ENCODE measurements at regions not wholly inside any gene's neighbourhood (a gene's known extent, or its start where the extent isn't known, plus 50 kb on each side); places are given as distances from the start of the nearest gene placed in this dataset.
"Not testable (repeated sequence)": the region's sequence is repeated elsewhere in the genome, so short reads cannot be mapped to it uniquely, and the experiment has no call there.

GRCh38 chr6:12481292-12481691, 191.1 kb downstream of the EDN1 start:
- DNase-seq, result no peak

DNA sequence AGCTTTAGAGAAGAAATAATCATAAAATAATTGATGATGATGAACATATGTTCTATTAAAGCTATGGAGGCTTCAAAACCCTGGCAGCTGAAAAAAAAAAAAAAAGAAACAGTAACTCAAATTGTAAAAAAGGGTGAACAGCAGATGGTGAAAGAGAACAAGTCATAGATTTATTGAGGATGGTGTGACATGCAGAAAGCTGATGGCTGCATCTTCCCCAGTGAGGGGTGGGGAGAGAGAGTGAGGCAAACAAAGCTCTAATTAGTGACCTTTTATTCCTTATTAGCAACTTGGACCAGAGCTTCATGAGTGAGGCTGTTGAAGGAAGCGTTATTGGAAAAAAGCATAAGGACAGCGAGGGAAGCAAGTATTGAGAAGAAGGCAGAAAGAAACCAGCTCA, 191.7 kb downstream of the EDN1 start:
- no peak for DNase-seq

DNA sequence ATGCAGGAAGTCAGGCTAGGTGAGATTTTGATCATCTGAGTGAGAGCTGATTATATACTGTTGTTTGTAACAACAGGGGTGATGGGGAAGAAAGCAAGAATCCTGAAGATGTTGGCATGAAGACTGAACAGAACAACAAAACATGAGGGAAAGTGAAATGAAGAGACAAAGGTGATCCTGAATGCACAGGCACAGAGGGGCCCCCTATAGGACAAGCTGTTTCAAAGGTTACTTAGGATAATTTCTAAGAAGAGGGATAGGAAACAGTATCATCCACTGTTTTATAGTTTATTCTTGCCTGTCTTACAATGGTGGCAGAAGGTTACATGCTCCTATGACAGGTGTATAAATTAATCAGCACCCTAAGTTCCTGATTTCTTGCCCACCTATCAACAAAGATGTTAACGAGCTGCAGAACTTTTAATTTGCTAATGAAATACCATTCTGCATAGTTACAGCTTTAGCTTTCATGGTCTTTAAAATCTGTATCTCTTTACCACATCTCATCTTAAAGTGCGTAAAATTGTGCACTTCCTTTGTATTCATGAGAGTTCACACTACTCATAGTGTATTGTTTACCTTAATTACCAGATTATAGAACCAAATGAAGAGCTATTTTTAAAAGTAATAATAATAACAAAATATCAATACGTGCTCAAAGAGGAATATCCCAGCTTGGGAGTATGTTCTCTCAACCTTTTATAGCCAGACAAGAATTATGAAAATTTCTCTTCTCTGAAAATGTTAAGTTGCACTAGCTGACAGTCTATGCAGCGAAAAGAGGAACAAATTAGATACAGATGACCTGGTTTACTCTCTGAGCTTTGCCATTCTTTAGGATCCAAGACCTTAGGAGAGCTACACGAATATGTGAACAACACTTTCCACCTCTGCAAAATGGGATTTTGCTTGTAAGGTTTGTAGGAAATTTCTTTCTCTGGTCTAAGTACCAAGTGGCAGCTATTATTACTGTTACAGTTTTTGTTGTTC, 192.5 kb downstream of the EDN1 start:
- no peak for DNase-seq

- no peak for DNase-seq
Measured at GRCh38 chr6:12483712-12484111, 193.6 kb downstream of the EDN1 start.

- DNase-seq, result no peak
Measured at GRCh38 chr6:12484519-12484918, 194.4 kb downstream of the EDN1 start.

DNA sequence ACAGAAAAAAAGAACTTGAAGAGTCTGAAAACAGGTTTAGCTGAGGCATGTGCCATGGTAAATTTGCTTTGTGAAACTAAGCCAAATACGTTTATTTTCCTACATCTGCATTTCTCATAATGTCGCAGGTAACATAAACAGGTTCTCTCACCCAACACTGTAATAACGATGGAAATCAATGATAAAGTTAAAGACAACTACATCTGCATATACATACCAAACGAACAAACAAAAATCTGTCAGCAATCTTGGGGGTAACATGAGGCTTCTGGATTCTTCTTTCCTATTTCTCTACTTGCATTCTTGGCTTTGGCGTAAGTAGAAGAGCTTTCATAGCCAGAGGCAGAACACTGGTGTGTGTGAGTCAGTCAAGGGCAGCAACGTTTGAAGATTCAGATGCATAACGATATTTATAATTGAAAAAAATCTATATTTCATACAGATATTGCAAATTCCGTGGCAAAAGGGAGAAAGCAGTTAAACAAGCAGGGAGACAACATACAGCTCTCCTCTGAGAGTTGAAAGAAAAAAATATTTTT, 195.1 kb downstream of the EDN1 start:
- no peak for DNase-seq

GRCh38 chr6:12485837-12486236, 195.7 kb downstream of the EDN1 start:
- DNase-seq, result no peak

DNA sequence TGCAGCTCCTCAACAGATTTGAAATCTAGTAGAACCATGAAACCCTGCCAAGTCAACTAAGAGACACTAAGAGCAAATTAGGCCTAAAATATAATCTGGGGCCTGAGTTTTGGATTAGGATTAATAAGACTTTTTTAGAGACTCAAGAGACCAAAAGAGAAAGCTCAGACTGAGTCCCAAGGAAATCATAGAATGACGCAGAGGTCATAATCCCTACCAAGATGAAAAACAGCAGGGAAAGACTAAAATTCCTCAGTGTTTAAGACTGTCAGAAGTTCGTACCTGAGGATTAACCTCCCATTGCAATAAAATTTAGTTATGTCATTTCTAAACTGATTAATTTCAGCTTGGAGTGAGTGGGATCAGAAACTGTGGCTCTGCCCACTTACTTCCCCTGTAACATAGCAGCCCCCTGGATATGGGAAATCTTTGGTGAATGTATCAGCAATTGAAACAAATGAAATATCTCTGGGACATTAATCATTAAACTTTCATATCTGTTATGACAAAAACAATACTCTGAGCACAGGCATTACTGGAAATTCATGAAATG, 200.3 kb downstream of the EDN1 start:
- no peak for DNase-seq

DNA sequence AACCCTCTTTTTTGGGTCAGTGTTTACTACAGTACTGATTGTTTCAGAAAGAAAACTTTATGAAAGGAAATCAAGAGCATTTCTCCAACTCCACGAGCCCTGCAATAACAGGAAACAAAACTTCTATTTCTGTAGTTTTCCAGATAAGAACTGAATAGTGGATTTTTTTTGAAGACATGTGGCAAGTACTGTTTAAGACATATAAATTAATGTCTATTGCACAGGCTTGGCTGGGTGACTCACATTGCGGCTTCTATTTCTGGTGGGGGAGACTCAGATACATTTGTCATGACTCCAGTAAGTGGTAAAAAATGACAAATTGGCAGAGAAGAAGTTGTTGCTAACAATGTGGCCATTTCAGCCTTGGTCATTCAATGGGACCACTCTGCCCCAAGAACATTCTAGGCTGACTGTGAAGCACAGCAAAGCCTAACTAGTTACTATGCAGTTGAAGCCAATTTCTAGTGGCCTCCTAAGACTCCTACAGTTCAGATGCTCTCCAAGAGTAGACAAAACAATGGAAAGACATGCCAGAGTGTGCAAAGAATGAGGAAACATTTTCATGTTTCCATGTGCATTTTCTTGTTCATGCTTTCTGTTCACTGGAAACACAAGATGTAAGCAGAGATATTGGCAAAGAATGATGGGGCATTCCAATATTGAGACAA, 200.9 kb downstream of the EDN1 start:
- no peak for DNase-seq

- not testable (repeated sequence) for DNase-seq
Measured at GRCh38 chr6:12492929-12493328, 202.8 kb downstream of the EDN1 start.

GRCh38 chr6:12493446-12493845, 203.3 kb downstream of the EDN1 start:
- DNase-seq, result no peak

- DNase-seq, result no peak
Measured at GRCh38 chr6:12494161-12494560, 204.0 kb downstream of the EDN1 start.

DNA sequence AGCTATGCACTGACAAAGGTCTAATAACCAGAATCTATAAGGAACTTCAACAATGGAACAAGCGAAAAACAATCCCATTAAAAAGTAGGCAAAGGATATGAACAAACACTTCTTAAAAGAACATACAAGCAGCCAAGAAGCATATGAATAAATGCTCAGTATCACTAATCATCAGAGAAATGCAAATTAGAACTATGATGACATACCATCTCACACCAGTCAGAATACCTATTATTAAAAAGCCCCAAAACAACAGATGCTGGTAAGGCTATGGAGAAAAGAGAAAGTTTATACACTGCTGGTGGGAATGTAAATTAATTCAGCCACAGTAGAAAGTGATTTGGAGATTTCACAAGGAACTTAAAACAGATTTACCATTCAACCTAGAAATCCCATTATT, 211.8 kb downstream of the EDN1 start:
- no peak for DNase-seq

GRCh38 chr6:12504325-12504966, 212.1 kb upstream of the PHACTR1 start:
- DNase-seq, result peak; percentile 16

DNA sequence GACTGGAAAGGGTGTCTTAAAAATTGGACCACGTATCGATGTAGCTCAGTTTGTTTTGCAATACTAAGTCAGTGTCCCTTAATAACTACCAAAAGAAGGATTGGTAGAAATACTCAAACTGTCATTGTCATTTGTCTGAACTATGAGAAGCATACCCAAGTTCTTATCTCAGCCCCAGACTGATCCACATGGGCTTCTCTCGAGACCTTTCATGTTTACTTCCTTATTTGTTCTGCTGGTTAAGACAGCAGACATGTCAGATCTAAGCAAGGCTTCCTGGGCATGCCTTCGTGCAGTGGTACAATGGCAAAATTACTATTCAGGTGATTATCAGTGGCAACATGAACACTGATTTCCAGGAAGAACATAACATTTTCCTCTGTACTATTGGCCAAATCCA, 211.1 kb upstream of the PHACTR1 start:
- DNase-seq, result no peak

GRCh38 chr6:12506159-12506558, 210.4 kb upstream of the PHACTR1 start:
- DNase-seq, result no peak

DNA sequence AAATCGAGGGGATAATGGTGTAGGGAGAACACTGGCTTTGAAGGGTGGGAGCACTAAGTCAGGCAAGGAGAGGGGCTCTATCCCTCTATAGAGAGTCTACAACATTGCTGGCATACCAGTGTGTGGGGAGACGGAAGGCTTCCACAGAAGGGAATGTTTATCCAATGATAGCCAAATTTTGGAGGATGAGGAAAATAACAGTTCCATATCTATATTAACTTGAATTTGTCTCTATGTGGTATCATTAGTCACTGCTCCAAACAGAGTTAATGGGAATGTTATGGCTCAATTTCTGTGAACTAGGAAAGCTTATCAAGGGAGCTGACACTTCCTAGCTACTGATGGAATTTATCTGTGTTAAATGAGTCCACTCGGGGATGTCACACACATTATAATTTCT, 208.9 kb upstream of the PHACTR1 start:
- no peak for DNase-seq

- DNase-seq, result no peak
Measured at GRCh38 chr6:12508553-12508952, 208.0 kb upstream of the PHACTR1 start.

- DNase-seq, result no peak
Measured at GRCh38 chr6:12509060-12509459, 207.5 kb upstream of the PHACTR1 start.

- no peak for DNase-seq
Measured at GRCh38 chr6:12516070-12516469, 200.5 kb upstream of the PHACTR1 start.

GRCh38 chr6:12522347-12522746, 194.2 kb upstream of the PHACTR1 start:
- DNase-seq, result no peak

DNA sequence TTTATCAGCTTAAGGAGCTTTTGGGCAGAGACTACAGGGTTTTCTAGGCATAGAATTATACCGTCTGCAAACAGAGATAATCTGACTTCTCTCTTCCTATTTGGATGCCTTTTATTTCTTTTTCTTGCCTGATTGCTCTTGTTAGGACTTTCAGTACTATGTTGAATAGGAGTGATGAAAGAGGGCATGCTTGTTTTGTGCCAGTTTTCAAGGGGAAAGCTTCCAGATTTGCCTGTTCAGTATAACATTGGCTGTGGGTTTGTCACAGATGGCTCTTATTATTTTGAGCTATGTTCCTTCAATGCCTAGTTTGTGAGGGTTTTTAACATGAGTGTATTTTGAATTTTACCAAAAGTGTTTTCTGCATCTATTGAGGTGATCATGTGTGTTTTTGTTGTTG, 192.8 kb upstream of the PHACTR1 start:
- no peak for DNase-seq

- no peak for DNase-seq
Measured at GRCh38 chr6:12525276-12525675, 191.3 kb upstream of the PHACTR1 start.

Data from NCI-H69 (cell line).